GM19463 (cell line): ENCODE measurements at regions not wholly inside any gene's neighbourhood (a gene's known extent, or its start where the extent isn't known, plus 50 kb on each side); places are given as distances from the start of the nearest gene placed in this dataset.

ENCODE experiments used
- ATAC-seq: cut with Tn5 transposase; IDR thresholded peaks from one replicate; pipeline ENCODE4 v1.9.1; 2021; ENCODE audit warnings: mild to moderate bottlenecking, moderate library complexity; ENCODE audit not compliant: unreplicated experiment

- ATAC-seq = no peak
These were observed 54.5 kb downstream of the ADRA2A start for GRCh38 chr10:111131168-111131799.

- ATAC-seq = no peak
These were observed 60.2 kb downstream of the ADRA2A start for GRCh38 chr10:111137007-111137406.

DNA sequence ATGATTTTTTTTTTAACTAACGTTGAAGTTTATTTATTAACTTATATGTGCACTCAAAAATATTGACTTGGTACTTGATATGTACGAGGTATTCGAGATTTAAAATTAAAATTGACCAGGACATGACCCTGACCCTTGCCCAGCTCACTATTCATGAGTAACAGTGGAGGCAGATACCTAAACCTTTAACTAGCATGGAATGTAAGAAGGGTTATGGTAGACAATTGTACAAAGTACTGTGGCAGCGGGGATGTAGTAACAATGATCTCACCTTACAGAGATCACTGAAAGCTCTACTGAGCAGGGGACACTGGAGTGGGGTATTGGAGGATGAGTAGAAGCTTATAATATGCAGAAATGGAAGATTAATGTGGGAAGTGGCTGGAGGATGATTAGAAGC, 60.8 kb downstream of the ADRA2A start:
- ATAC-seq = no peak

DNA sequence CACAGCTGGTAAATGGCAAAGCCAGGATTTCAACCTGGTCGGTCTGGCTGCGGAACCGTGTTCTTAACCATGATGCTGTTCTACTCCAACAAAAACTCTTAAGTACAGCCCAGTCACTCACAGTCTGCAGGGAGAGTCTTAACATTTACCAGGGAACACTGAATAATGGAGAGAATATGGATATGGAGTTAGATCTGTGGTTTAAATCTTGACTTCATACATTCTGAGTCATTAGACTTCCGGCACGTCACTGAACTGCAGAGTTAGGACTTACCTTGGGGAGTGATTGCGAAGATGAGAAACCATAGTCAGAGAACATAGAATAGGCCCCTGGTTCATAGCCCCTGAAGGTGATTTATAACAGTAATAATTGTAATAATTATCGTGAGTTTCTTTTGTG, 61.7 kb downstream of the ADRA2A start:
- no peak for ATAC-seq

DNA sequence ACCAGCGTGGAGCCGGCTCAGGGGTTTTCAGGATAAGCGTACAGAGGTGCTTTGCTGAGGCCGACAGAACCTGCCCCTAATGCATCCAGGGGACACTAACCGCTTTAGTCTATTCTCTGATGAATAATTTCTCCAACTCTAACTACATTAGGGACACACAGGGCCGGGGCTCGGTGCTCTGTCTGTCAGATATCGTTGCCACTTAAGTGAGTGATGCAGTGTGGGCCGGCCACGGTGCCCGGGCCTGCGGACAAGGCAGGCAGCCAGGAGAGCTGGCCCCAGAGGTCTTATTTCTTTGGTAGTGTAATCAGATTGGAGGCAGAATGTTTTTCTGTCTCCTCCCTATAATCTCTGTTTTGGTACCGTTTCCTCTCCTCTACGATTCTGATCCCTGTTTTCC, 62.7 kb downstream of the ADRA2A start:
- ATAC-seq = no peak

- ATAC-seq = no peak
These were observed 65.4 kb downstream of the ADRA2A start for GRCh38 chr10:111142092-111142768.

GRCh38 chr10:111146025-111146640, 69.3 kb downstream of the ADRA2A start:
- no peak for ATAC-seq

DNA sequence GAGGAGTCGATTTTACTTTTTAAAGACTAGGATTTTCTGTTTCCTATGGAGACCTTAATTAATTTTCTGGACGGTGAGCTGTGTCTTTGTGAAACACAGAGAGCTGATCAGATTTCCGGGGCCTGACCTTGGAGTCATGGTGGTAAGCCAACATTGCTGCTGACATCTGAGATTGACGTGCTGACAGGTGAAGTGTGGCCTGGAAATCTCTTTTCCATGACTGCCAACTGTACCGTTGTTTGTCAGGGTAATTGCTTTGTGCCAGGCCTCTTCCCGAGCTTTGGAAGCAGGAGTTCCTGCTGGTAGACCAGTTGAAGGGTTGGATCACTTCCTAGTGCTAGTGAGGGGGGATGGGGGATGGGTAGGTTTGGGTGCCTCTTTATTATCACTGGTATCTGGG, 71.2 kb downstream of the ADRA2A start:
- ATAC-seq = no peak

DNA sequence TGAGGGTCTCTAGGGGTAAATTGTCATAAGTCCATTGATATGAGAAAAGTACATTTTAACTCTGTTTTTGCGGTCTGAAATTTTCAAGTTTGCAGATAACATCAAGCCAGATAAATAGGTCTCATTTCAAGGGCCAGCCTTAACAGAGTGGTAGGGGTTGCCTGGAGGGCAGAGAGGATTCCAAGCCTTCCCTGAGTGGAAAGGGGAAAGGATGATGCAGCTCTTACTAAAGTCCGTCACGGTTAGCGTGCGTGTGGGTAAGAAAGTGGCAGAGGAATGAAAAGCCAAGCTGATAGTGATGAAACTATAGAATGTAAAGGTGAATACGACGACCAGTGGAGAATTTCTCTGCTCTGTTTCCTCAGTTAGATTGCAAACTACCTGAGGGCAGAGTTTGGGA, 71.6 kb downstream of the ADRA2A start:
- ATAC-seq = no peak

GRCh38 chr10:111150691-111151090, 73.9 kb downstream of the ADRA2A start:
- no peak for ATAC-seq

- ATAC-seq = no peak
These were observed 74.9 kb downstream of the ADRA2A start for GRCh38 chr10:111151595-111152307.

GRCh38 chr10:111156754-111157153, 79.9 kb downstream of the ADRA2A start:
- no peak for ATAC-seq

GRCh38 chr10:111158595-111158994, 81.8 kb downstream of the ADRA2A start:
- no peak for ATAC-seq

DNA sequence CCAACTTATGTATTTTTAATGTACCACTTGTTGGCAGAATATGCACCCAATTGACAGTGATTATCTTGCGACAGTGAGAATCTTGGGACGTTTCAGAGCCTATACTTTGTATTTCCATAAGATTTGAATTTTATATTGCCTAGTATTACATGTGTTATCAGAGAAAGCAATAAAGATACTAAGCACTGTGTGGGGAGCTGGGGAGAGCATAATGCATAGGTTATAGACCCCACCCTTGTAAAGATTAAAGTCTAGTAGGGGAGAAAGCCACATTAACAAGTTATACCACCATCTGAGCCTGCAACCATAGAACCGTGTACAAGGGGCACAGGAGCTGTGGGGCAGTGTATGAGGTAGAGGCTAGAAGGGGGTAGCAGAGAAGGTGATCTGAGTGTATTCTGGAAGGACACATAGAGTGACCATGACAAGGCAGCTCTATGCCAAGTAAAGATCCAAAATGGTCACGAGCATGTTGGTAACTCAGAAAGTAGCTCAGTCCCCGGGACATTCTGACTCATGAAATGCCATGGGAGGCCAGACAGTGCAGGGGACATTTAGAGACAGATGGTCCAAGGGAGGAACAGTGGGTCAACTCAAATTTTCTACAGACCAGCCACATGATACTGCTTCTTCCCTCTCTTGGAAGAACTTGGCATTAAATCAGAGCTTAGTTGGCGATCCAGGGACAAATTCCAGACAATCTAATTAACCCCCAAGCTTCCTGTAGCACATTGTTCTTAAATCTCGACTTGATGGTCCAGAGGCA, 84.5 kb downstream of the ADRA2A start:
- no peak for ATAC-seq

DNA sequence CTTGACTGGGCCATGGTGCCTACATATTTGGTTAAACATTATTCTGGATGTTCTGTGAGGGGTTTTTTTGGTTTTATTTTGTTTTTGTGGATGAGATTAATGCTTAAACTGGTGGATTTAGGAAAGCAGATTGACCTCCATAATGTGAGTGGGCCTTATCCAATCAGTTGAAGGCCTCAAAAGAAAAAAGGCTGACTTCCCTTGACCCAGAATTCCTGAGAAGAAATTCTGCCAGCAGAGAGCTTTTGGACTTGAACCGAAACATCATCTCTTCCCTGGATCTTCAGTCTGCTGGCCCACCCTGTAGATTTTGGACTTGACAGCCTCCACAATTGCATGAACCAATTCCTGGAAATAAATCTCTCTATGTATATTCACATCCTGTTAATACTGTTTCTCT, 94.4 kb downstream of the ADRA2A start:
- no peak for ATAC-seq

GRCh38 chr10:111175787-111176186, 99.0 kb downstream of the ADRA2A start:
- ATAC-seq = no peak

DNA sequence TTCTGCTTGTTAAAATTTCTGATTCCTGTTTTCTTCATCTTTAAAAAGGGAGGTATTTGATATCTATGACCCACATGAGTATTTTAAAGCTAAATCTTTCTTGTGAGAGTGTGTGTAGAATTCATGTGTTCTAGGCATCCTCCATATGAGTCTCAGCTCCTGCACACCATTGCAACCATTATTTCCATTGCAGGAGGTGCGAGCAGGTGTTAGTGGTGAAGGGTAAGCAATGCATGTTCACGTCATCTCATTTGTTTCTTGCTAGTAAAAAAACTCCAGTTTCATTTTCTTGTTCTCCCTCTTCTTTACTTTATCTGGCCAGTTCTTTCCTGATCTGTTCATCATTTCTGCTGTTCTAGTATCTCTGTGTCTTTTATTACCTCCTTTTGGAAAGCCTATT, 100.5 kb downstream of the ADRA2A start:
- ATAC-seq = no peak

- no peak for ATAC-seq
These were observed 102.7 kb downstream of the ADRA2A start for GRCh38 chr10:111179514-111179913.

DNA sequence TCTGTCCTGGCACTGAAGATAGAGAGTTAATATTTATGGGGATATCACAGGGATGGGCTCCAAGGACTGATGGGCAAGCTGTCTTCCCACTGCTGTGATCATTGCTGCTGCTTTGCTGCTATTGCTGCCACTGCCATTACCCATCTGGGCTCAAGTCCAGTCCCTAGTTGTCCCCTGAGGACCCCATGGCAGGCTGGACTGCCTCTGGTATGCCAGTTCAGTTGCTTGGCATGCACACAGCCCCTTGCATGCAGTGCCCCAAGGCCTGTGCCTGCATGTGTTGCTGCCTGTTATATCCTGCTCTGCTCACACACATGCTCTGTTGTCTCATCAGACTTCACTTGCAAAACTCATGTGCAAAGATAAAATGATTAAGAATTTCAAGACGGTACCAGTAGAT, 109.5 kb downstream of the ADRA2A start:
- ATAC-seq = no peak

GRCh38 chr10:111187096-111187495, 110.3 kb downstream of the ADRA2A start:
- no peak for ATAC-seq

DNA sequence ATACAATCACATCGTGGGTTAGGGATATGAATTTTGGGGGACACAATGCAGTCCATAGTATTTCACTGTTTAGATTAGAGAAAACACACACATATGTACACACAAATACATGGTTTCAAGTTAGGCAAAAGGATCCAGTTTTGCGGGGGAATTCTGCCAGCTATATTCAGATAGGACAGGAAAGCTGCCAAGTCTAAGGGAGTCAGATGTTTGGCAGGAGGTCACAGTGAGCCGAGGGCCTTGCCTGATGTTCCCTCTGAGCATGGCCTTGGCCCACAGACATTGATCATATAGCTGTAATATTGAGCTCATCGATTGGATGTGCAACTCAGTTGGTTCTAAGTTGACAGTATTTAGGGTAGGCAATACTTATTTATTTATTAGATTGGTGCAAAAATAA, 122.8 kb downstream of the ADRA2A start:
- ATAC-seq = no peak
